ENCODE measurements at regions not wholly inside any gene's neighbourhood (a gene's known extent, or its start where the extent isn't known, plus 50 kb on each side); places are given as distances from the start of the nearest gene placed in this dataset.
A peak's percentile ranks its signal among the peaks of the same experiment; 100 is the strongest.
"Not testable (repeated sequence)": the region's sequence is repeated elsewhere in the genome, so short reads cannot be mapped to it uniquely, and the experiment has no call there.

GRCh38 chr6:148629592-148630465 is 117.0 kb upstream of the UST start:
- no peak overlapping the region for H3K23ac ChIP-seq (ENCODE audit: low read length)
- no peak overlapping the region for H3K9ac ChIP-seq (ENCODE audit: low read length)
- H2AK5ac ChIP-seq (ENCODE audit: low read length) = no peak overlapping the region
- H3K4me2 ChIP-seq (ENCODE audit: low read length) = no peak overlapping the region
- DNase-seq = no peak
- H3K4me1 ChIP-seq (ENCODE audit: control insufficient read depth, low read depth, low read length) = no peaks in the 10 kb centered on the region
- H4K8ac ChIP-seq (ENCODE audit: low read depth, low read length) = no peak overlapping the region
- peak overlapping the region; percentile 84 for H3K18ac ChIP-seq (ENCODE audit: low read length)
- H4K5ac ChIP-seq (ENCODE audit: low read length) = no peak overlapping the region
- no peak overlapping the region for H3K4me3 ChIP-seq (ENCODE audit: low read length)
- H2BK15ac ChIP-seq (replicated peaks; ENCODE audit: low read depth) = peak overlapping the region; percentile 57
- WGBS (ENCODE audit: extremely low coverage, insufficient coverage, low lambda C conversion rate) = no CpG with 5 or more reads among the region's 3 CpGs
- H3K4ac ChIP-seq (ENCODE audit: low read depth, low read length) = no peak overlapping the region
- no peaks in the 10 kb centered on the region for H3K27me3 ChIP-seq (ENCODE audit: insufficient read depth, low read length, poor library complexity)
- no peak overlapping the region for H3K27ac ChIP-seq (ENCODE audit: low read depth, low read length)
- peak overlapping the region; percentile 14 for H2BK120ac ChIP-seq (ENCODE audit: low read depth, low read length)
- no peaks in the 10 kb centered on the region for H3K79me1 ChIP-seq (ENCODE audit: low read length)
- H3K79me2 ChIP-seq (ENCODE audit: control insufficient read depth, insufficient read depth, low read length) = no peaks in the 10 kb centered on the region
- H3K56ac ChIP-seq (ENCODE audit: low read length) = no peak overlapping the region
- H3K36me3 ChIP-seq (ENCODE audit: control insufficient read depth, insufficient read depth, low read length) = no peaks in the 10 kb centered on the region
- no peak overlapping the region for H2BK5ac ChIP-seq (ENCODE audit: low read length)

- no peaks in the 10 kb centered on the region for H3K79me1 ChIP-seq (ENCODE audit: low read length)
- no peak overlapping the region for H3K4ac ChIP-seq (ENCODE audit: low read depth, low read length)
- no peak overlapping the region for H3K4me2 ChIP-seq (ENCODE audit: low read length)
- H3K27ac ChIP-seq (ENCODE audit: low read depth, low read length) = no peak overlapping the region
- no peak overlapping the region for H3K18ac ChIP-seq (ENCODE audit: low read length)
- DNase-seq = no peak
- H3K4me1 ChIP-seq (ENCODE audit: control insufficient read depth, low read depth, low read length) = no peaks in the 10 kb centered on the region
- H3K4me3 ChIP-seq (ENCODE audit: low read length) = no peak overlapping the region
- no CpG with 5 or more reads among the region's 1 CpG for WGBS (ENCODE audit: extremely low coverage, insufficient coverage, low lambda C conversion rate)
- no peak overlapping the region for H3K56ac ChIP-seq (ENCODE audit: low read length)
- no peak overlapping the region for H4K5ac ChIP-seq (ENCODE audit: low read length)
- no peaks in the 10 kb centered on the region for H3K27me3 ChIP-seq (ENCODE audit: insufficient read depth, low read length, poor library complexity)
- H3K9ac ChIP-seq (ENCODE audit: low read length) = no peak overlapping the region
- no peaks in the 10 kb centered on the region for H3K36me3 ChIP-seq (ENCODE audit: control insufficient read depth, insufficient read depth, low read length)
- H3K23ac ChIP-seq (ENCODE audit: low read length) = no peak overlapping the region
- H2BK15ac ChIP-seq (replicated peaks; ENCODE audit: low read depth) = no peak overlapping the region
- H2BK120ac ChIP-seq (ENCODE audit: low read depth, low read length) = no peak overlapping the region
- no peak overlapping the region for H4K8ac ChIP-seq (ENCODE audit: low read depth, low read length)
- no peak overlapping the region for H2AK5ac ChIP-seq (ENCODE audit: low read length)
- no peak overlapping the region for H2BK5ac ChIP-seq (ENCODE audit: low read length)
- H3K79me2 ChIP-seq (ENCODE audit: control insufficient read depth, insufficient read depth, low read length) = no peaks in the 10 kb centered on the region
Measured at GRCh38 chr6:148635070-148635743, 111.6 kb upstream of the UST start.

- H2BK5ac ChIP-seq (ENCODE audit: low read length); H3K27me3 ChIP-seq (ENCODE audit: insufficient read depth, low read length, poor library complexity); H3K79me1 ChIP-seq (ENCODE audit: low read length); H3K36me3 ChIP-seq (ENCODE audit: control insufficient read depth, insufficient read depth, low read length); H3K23ac ChIP-seq (ENCODE audit: low read length); H2AK5ac ChIP-seq (ENCODE audit: low read length); H3K27ac ChIP-seq (ENCODE audit: low read depth, low read length); H3K4me3 ChIP-seq (ENCODE audit: low read length); H3K79me2 ChIP-seq (ENCODE audit: control insufficient read depth, insufficient read depth, low read length); H4K5ac ChIP-seq (ENCODE audit: low read length); H3K4me2 ChIP-seq (ENCODE audit: low read length); H3K18ac ChIP-seq (ENCODE audit: low read length); H3K4ac ChIP-seq (ENCODE audit: low read depth, low read length); H3K4me1 ChIP-seq (ENCODE audit: control insufficient read depth, low read depth, low read length); H3K56ac ChIP-seq (ENCODE audit: low read length); DNase-seq; H2BK120ac ChIP-seq (ENCODE audit: low read depth, low read length); H3K9ac ChIP-seq (ENCODE audit: low read length); H2BK15ac ChIP-seq (replicated peaks; ENCODE audit: low read depth); H4K8ac ChIP-seq (ENCODE audit: low read depth, low read length): not testable (repeated sequence)
- WGBS (ENCODE audit: extremely low coverage, insufficient coverage, low lambda C conversion rate) = no CpG with 5 or more reads among the region's 8 CpGs
Measured at GRCh38 chr6:148641836-148642235, 105.0 kb upstream of the UST start.

- WGBS (ENCODE audit: extremely low coverage, insufficient coverage, low lambda C conversion rate) = no CpG with 5 or more reads among the region's 5 CpGs
- H2BK120ac ChIP-seq (ENCODE audit: low read depth, low read length); H2BK5ac ChIP-seq (ENCODE audit: low read length); H3K4me3 ChIP-seq (ENCODE audit: low read length); H3K79me1 ChIP-seq (ENCODE audit: low read length); H3K27ac ChIP-seq (ENCODE audit: low read depth, low read length); H2BK15ac ChIP-seq (replicated peaks; ENCODE audit: low read depth); H3K4ac ChIP-seq (ENCODE audit: low read depth, low read length); H3K27me3 ChIP-seq (ENCODE audit: insufficient read depth, low read length, poor library complexity); H3K4me2 ChIP-seq (ENCODE audit: low read length); H3K9ac ChIP-seq (ENCODE audit: low read length); H4K8ac ChIP-seq (ENCODE audit: low read depth, low read length); H3K18ac ChIP-seq (ENCODE audit: low read length); H3K36me3 ChIP-seq (ENCODE audit: control insufficient read depth, insufficient read depth, low read length); H3K79me2 ChIP-seq (ENCODE audit: control insufficient read depth, insufficient read depth, low read length); H3K56ac ChIP-seq (ENCODE audit: low read length); H2AK5ac ChIP-seq (ENCODE audit: low read length); H4K5ac ChIP-seq (ENCODE audit: low read length); H3K23ac ChIP-seq (ENCODE audit: low read length); DNase-seq; H3K4me1 ChIP-seq (ENCODE audit: control insufficient read depth, low read depth, low read length): not testable (repeated sequence)
Measured at GRCh38 chr6:148643208-148643607, 103.6 kb upstream of the UST start.

- not testable (repeated sequence) for H3K27me3 ChIP-seq (ENCODE audit: insufficient read depth, low read length, poor library complexity); H3K4me2 ChIP-seq (ENCODE audit: low read length); DNase-seq; H3K4me1 ChIP-seq (ENCODE audit: control insufficient read depth, low read depth, low read length); H3K79me1 ChIP-seq (ENCODE audit: low read length); H2BK5ac ChIP-seq (ENCODE audit: low read length); H4K5ac ChIP-seq (ENCODE audit: low read length); H3K56ac ChIP-seq (ENCODE audit: low read length); H3K18ac ChIP-seq (ENCODE audit: low read length); H3K79me2 ChIP-seq (ENCODE audit: control insufficient read depth, insufficient read depth, low read length); H3K9ac ChIP-seq (ENCODE audit: low read length); H4K8ac ChIP-seq (ENCODE audit: low read depth, low read length); H2AK5ac ChIP-seq (ENCODE audit: low read length); H3K23ac ChIP-seq (ENCODE audit: low read length); H3K4me3 ChIP-seq (ENCODE audit: low read length); H2BK120ac ChIP-seq (ENCODE audit: low read depth, low read length); H3K36me3 ChIP-seq (ENCODE audit: control insufficient read depth, insufficient read depth, low read length); H3K4ac ChIP-seq (ENCODE audit: low read depth, low read length); H2BK15ac ChIP-seq (replicated peaks; ENCODE audit: low read depth)
- 100% methylated on average over 1 of the region's 7 CpGs for WGBS (ENCODE audit: extremely low coverage, insufficient coverage, low lambda C conversion rate)
- H3K27ac ChIP-seq (ENCODE audit: low read depth, low read length) = peak overlapping the region; percentile 62
Measured at GRCh38 chr6:148645049-148645448, 101.8 kb upstream of the UST start.
